ENCODE measurements at regions not wholly inside any gene's neighbourhood (a gene's known extent, or its start where the extent isn't known, plus 50 kb on each side); places are given as distances from the start of the nearest gene placed in this dataset.

- TF ChIP-seq TCF3 (CRISPR knock-in tag; IDR thresholded peaks at IDR 0.05) (peak; percentile 53), TRIM24 (IDR thresholded peaks at IDR 0.05) (peak; percentile 68 to 72; a peak in 2 of 4 replicates), NFIC (IDR thresholded peaks at IDR 0.05) (peak; percentile 56), SOX6 (IDR thresholded peaks at IDR 0.05) (0 out of 2 replicates have a peak, but pooled peaks have one; percentile 34)
- TF ChIP-seq, protein P1, sequence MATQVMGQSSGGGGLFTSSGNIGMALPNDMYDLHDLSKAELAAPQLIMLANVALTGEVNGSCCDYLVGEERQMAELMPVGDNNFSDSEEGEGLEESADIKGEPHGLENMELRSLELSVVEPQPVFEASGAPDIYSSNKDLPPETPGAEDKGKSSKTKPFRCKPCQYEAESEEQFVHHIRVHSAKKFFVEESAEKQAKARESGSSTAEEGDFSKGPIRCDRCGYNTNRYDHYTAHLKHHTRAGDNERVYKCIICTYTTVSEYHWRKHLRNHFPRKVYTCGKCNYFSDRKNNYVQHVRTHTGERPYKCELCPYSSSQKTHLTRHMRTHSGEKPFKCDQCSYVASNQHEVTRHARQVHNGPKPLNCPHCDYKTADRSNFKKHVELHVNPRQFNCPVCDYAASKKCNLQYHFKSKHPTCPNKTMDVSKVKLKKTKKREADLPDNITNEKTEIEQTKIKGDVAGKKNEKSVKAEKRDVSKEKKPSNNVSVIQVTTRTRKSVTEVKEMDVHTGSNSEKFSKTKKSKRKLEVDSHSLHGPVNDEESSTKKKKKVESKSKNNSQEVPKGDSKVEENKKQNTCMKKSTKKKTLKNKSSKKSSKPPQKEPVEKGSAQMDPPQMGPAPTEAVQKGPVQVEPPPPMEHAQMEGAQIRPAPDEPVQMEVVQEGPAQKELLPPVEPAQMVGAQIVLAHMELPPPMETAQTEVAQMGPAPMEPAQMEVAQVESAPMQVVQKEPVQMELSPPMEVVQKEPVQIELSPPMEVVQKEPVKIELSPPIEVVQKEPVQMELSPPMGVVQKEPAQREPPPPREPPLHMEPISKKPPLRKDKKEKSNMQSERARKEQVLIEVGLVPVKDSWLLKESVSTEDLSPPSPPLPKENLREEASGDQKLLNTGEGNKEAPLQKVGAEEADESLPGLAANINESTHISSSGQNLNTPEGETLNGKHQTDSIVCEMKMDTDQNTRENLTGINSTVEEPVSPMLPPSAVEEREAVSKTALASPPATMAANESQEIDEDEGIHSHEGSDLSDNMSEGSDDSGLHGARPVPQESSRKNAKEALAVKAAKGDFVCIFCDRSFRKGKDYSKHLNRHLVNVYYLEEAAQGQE (IDR thresholded peaks at IDR 0.05; ENCODE audit: borderline replicate concordance): peak; percentile 90
- TF ChIP-seq, protein P1 (CRISPR knock-in tag; IDR thresholded peaks at IDR 0.05; ENCODE audit: low read depth): peak; percentile 81; the same call in 1 of the 2 replicates
Measured at GRCh38 chr10:26377224-26377810, 60.8 kb upstream of the APBB1IP start (continued).

Measured in K562 (cell line).